K562 (cell line): ENCODE measurements at regions not wholly inside any gene's neighbourhood (a gene's known extent, or its start where the extent isn't known, plus 50 kb on each side); places are given as distances from the start of the nearest gene placed in this dataset.
"Not testable (repeated sequence)": the region's sequence is repeated elsewhere in the genome, so short reads cannot be mapped to it uniquely, and the experiment has no call there.

ENCODE experiments used
- ATAC-seq: fragments of 200-7000 bp; cut with Tn5 transposase; 3 replicates; pipeline ENCODE4 v1.9.1; 2020; ENCODE audit warnings: moderate library complexity
- BruUV-seq: library from RNA; stranded (reverse); fragments of 400-500 nt; replicated peaks from 2 replicates; lab custom pipeline; 2021; lab: Mats Ljungman, UMichigan
- CTCF ChIA-PET: fragments of 300-600 bp; formaldehyde crosslinking; extraction: SDS; loops from one replicate; lab custom pipeline; 2021; ENCODE audit warnings: low intra/inter-chr PET ratio; lab: Yijun Ruan, JAX
- POLR2A ChIA-PET: fragments of 300-600, 350-650 bp; sonication (Branson Sonifier 250); formaldehyde crosslinking; extraction: SDS; loops from one replicate; lab custom pipeline; 2021; ENCODE audit warnings: antibody characterized with exemption, inconsistent platforms; lab: Yijun Ruan, JAX
- DNase-seq, 4 experiments: peaks; one replicate each; pipeline versions ENCODE4 v3.0.0 to v3.0.0-alpha.2; 2011 to 2018; ENCODE audit warnings: low spot score in 3 of 4, mixed read lengths in 3 of 4; ENCODE audit errors: extremely low read depth in 1 of 4
- FAIRE-seq: peaks from 2 replicates; lab custom pipeline; 2011; peaks lifted over from hg19 to GRCh38; lab: Jason Lieb, UNC
- H2AFZ ChIP-seq: 2 replicates; pipeline ENCODE4 v1.6.0; 2011; ENCODE audit warnings: low read depth, low read length, control low read depth, inconsistent platforms
- H3K27ac ChIP-seq: fragments of 200-600 bp; 3 replicates; pipeline ENCODE4 v1.8.0; 2011; ENCODE audit warnings: low read depth, mild to moderate bottlenecking, control low read depth, inconsistent platforms, low read length, moderate library complexity, mixed read lengths; ENCODE audit errors: extremely low read depth
- H3K27me3 ChIP-seq, 2 experiments: fragments of 300-600 bp in 1 of 2; 2 replicates in 1 of 2; 3 replicates in 1 of 2; pipeline versions ENCODE4 v1.6.0 to v1.8.0; 2011; ENCODE audit warnings: inconsistent platforms in 2 of 2, low read length in 2 of 2, mild to moderate bottlenecking in 1 of 2, mixed read lengths in 1 of 2, moderate library complexity in 1 of 2; ENCODE audit not compliant: control insufficient read depth in 2 of 2, insufficient read depth in 2 of 2
- H3K36me3 ChIP-seq: fragments of 300-600 bp; 3 replicates; pipeline ENCODE4 v1.8.0; 2011; ENCODE audit warnings: mild to moderate bottlenecking, low read length, inconsistent platforms; ENCODE audit not compliant: control insufficient read depth, insufficient read depth
- H3K4me1 ChIP-seq, 2 experiments: fragments of 200-600 bp in 1 of 2; replicated peaks in 1 of 2; 2 replicates in 1 of 2; 3 replicates in 1 of 2; pipeline versions ENCODE4 v1.5.1 to v1.8.0; 2011; ENCODE audit warnings: inconsistent platforms in 2 of 2, low read length in 2 of 2, mild to moderate bottlenecking in 1 of 2, mixed read lengths in 1 of 2, moderate library complexity in 1 of 2; ENCODE audit not compliant: control insufficient read depth in 2 of 2, insufficient read depth in 2 of 2
- H3K4me2 ChIP-seq: 2 replicates; pipeline ENCODE4 v1.6.1; 2011; ENCODE audit warnings: low read length, control low read depth, inconsistent platforms, mixed read lengths; ENCODE audit not compliant: insufficient read depth
- H3K4me3 ChIP-seq: fragments of 200-600 bp; sonication (generic), shearing (Covaris generic); 2 replicates; pipeline ENCODE4 v1.5.1; 2016; ENCODE audit warnings: control low read depth, inconsistent platforms
- H3K79me2 ChIP-seq: fragments of 200-600 bp; 3 replicates; pipeline ENCODE4 v1.8.0; 2011; ENCODE audit warnings: low read length, inconsistent platforms; ENCODE audit not compliant: control insufficient read depth, insufficient read depth
- H3K9ac ChIP-seq, 2 experiments: 2 replicates each; pipeline versions ENCODE4 v1.6.0 to v1.6.1; 2011; ENCODE audit warnings: low read depth in 2 of 2, low read length in 2 of 2, control low read depth in 1 of 2, inconsistent platforms in 1 of 2, mild to moderate bottlenecking in 1 of 2, mixed read lengths in 1 of 2; ENCODE audit not compliant: insufficient read depth in 1 of 2
- H3K9me1 ChIP-seq: one replicate; pipeline ENCODE4 v1.6.0; 2011; ENCODE audit warnings: inconsistent platforms, mild to moderate bottlenecking, low read length, moderate library complexity; ENCODE audit not compliant: control insufficient read depth, insufficient read depth
- H3K9me3 ChIP-seq: replicated peaks from 2 replicates; pipeline ENCODE4 v1.5.1; 2011; ENCODE audit warnings: low read depth, low read length, inconsistent platforms; ENCODE audit not compliant: control insufficient read depth, insufficient read depth
- H4K20me1 ChIP-seq: replicated peaks from 2 replicates; pipeline ENCODE4 v1.6.1; 2011; ENCODE audit warnings: low read length, inconsistent platforms, mixed read lengths; ENCODE audit not compliant: control insufficient read depth, insufficient read depth
- WGBS: fragments of 100-300 bp; shearing (Covaris generic); methylation state at CpG from one replicate; pipeline ENCODE4 v1.1.6; 2016; ENCODE audit warnings: low coverage, mixed read lengths; ENCODE audit not compliant: insufficient coverage; ENCODE audit errors: missing lambda C conversion rate; 5-methylcytosine and 5-hydroxymethylcytosine counted together
- in situ Hi-C: fragments of 300-500 bp; cut with MboI; formaldehyde crosslinking; loops from 4 replicates; pipeline ENCODE4 v1.15.0; 2018; ENCODE audit warnings: inconsistent platforms, mixed read lengths
- intact Hi-C: fragments of 100-400 bp; cut with micrococcal nuclease; formaldehyde crosslinking; loops from 2 replicates; pipeline ENCODE4 v1.14.2; 2022

DNA sequence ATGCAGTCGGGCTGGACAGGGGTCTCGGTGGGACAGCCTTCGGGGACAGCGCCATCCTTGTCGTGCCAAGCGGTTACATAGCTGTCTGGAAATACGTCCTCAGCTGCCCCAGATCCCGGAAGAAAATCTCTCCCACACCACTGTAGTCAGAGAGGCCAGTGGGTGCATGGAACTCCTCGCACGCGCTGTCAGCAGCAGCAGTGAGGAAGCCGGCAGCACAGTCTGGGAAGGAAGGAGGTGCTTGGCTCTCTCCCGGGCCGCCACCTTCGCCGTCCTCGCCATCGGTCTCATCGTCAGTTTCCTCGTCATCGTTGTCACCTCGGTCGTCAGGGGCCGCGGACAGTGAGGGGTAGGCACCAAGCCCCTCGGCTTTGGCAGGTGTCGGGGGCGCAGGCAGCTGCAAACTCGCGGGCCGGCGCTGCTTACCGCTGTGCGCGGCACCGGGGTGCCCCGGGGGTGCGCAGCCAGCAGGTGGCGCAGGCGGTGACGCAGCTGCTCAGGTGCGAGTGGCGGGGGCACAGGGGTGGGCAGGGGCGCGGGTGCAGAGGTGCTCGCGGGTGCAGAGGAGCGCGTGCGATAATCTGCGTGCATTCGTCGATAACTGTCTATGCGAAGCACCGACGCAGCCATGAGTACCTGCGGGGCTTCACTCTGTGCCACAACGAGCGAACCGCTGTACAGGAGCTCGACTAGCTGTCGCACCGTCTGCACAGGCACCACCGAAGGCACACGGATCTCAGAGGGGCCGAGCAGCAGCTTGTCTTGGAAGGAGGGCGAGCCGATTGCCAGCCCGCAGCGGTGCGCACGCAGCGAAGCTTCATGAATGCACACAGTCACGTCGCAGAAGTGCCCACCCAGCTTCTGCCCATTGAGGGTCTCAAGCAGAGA is 89.2 kb downstream of the LIMS3 start:
- H3K9ac ChIP-seq, H3K9me3 ChIP-seq, H4K20me1 ChIP-seq, CTCF ChIA-PET, H3K9me1 ChIP-seq, intact Hi-C loops, H2AFZ ChIP-seq, POLR2A ChIA-PET, H3K79me2 ChIP-seq, H3K27ac ChIP-seq, DNase-seq, in situ Hi-C loops, BruUV-seq, H3K36me3 ChIP-seq, H3K4me2 ChIP-seq, FAIRE-seq, H3K27me3 ChIP-seq, H3K4me1 ChIP-seq, H3K4me3 ChIP-seq: not testable (repeated sequence)
- WGBS: no CpG with 5 or more reads among the region's 75 CpGs
- peak; percentile 50; the same call in 2 of the 3 replicates for ATAC-seq

- H3K9me3 ChIP-seq, POLR2A ChIA-PET, H3K36me3 ChIP-seq, H3K79me2 ChIP-seq, BruUV-seq, H3K9me1 ChIP-seq, H3K27me3 ChIP-seq, in situ Hi-C loops, FAIRE-seq, CTCF ChIA-PET, intact Hi-C loops, H3K4me3 ChIP-seq, H3K4me1 ChIP-seq, H2AFZ ChIP-seq, H4K20me1 ChIP-seq, ATAC-seq, H3K9ac ChIP-seq, H3K27ac ChIP-seq, DNase-seq, H3K4me2 ChIP-seq: not testable (repeated sequence)
Observed at GRCh38 chr2:109999395-109999794, 100.9 kb downstream of the LIMS3 start.

- H3K27me3 ChIP-seq, BruUV-seq, H3K4me1 ChIP-seq, POLR2A ChIA-PET, H3K9me1 ChIP-seq, H2AFZ ChIP-seq, H3K4me2 ChIP-seq, H4K20me1 ChIP-seq, in situ Hi-C loops, DNase-seq, H3K36me3 ChIP-seq, intact Hi-C loops, CTCF ChIA-PET, H3K9ac ChIP-seq, H3K9me3 ChIP-seq, H3K79me2 ChIP-seq, H3K4me3 ChIP-seq, H3K27ac ChIP-seq: not testable (repeated sequence)
- ATAC-seq: peak; percentile 68
- peak; percentile 57 for FAIRE-seq
- no CpG with 5 or more reads among the region's 2 CpGs for WGBS
Observed at GRCh38 chr2:110002502-110002901, 104.0 kb downstream of the LIMS3 start.

DNA sequence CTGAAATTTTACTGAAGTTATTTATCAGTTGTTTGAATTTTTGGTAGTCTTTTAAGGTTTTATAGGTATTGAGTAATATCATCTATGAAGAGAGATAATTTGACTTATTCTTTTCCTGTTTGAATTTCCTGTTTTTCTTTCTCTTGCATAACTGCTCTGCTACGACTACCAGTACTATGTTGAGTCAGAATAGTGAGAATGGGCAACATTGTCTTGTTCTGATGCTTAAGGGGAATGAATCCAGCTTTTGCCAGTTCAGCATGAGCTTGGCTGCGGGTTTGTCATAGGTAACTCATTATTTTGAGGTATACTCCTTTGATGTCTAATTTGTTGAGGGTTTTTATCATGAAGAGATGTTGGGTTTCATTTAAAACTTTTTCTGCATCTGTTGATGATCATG is 102.2 kb downstream of the MALL start:
- H3K27me3 ChIP-seq, BruUV-seq, H3K9me1 ChIP-seq, H3K79me2 ChIP-seq, in situ Hi-C loops, H3K4me2 ChIP-seq, H4K20me1 ChIP-seq, H3K9me3 ChIP-seq, intact Hi-C loops, FAIRE-seq, H3K36me3 ChIP-seq, H2AFZ ChIP-seq, H3K9ac ChIP-seq, H3K4me1 ChIP-seq, DNase-seq, POLR2A ChIA-PET, ATAC-seq, H3K27ac ChIP-seq, H3K4me3 ChIP-seq, CTCF ChIA-PET: not testable (repeated sequence)
- no CpG with 5 or more reads among the region's 2 CpGs for WGBS
